ENCODE measurements at regions not wholly inside any gene's neighbourhood (a gene's known extent, or its start where the extent isn't known, plus 50 kb on each side); places are given as distances from the start of the nearest gene placed in this dataset.

- no peaks in the 10 kb centered on the region for H3K36me3 ChIP-seq (ENCODE audit: control insufficient read depth in 2 of 2, extremely low read depth in 1 of 2, insufficient read depth in 2 of 2, low read length in 2 of 2)
- no peak overlapping the region for H2AFZ ChIP-seq (ENCODE audit: control insufficient read depth, low read length)
- no peak overlapping the region for H3K4me3 ChIP-seq (ENCODE audit: control insufficient read depth in 2 of 3, extremely low read depth in 1 of 3, insufficient read depth in 2 of 3, low read depth in 1 of 3, low read length in 3 of 3)
- no peak overlapping the region for H3K4me2 ChIP-seq (ENCODE audit: control insufficient read depth, extremely low read depth, insufficient read depth, low read depth, low read length)
- no peaks in the 10 kb centered on the region for H3K79me2 ChIP-seq (ENCODE audit: control insufficient read depth, insufficient read depth, low read length)
- FAIRE-seq (no peak), DNase-seq (ENCODE audit: low read depth, low spot score) (no peak)
- dilution Hi-C loops (cut with MboI; ENCODE audit: extremely low pct_ligation_motif_present, low sequenced_read_pairs) = no loop called here
- no peak overlapping the region for H3K27ac ChIP-seq (ENCODE audit: control insufficient read depth, insufficient read depth, low read length)
- H3K9me1 ChIP-seq (ENCODE audit: control insufficient read depth, extremely low read depth, insufficient read depth, low read length) = no peaks in the 10 kb centered on the region
- no peaks in the 10 kb centered on the region for H3K4me1 ChIP-seq (ENCODE audit: control insufficient read depth, extremely low read depth, insufficient read depth, low read length)
- H3K9ac ChIP-seq (ENCODE audit: control insufficient read depth, extremely low read depth, insufficient read depth, low read length) = no peak overlapping the region
- H4K20me1 ChIP-seq (ENCODE audit: control insufficient read depth, extremely low read depth, insufficient read depth, low read length) = no peaks in the 10 kb centered on the region
- no peaks in the 10 kb centered on the region for H3K9me3 ChIP-seq (ENCODE audit: control insufficient read depth, low read depth, low read length)
- H3K27me3 ChIP-seq (ENCODE audit: control insufficient read depth, extremely low read depth, insufficient read depth, low read length) = no peaks in the 10 kb centered on the region
- TF ChIP-seq, protein P1, sequence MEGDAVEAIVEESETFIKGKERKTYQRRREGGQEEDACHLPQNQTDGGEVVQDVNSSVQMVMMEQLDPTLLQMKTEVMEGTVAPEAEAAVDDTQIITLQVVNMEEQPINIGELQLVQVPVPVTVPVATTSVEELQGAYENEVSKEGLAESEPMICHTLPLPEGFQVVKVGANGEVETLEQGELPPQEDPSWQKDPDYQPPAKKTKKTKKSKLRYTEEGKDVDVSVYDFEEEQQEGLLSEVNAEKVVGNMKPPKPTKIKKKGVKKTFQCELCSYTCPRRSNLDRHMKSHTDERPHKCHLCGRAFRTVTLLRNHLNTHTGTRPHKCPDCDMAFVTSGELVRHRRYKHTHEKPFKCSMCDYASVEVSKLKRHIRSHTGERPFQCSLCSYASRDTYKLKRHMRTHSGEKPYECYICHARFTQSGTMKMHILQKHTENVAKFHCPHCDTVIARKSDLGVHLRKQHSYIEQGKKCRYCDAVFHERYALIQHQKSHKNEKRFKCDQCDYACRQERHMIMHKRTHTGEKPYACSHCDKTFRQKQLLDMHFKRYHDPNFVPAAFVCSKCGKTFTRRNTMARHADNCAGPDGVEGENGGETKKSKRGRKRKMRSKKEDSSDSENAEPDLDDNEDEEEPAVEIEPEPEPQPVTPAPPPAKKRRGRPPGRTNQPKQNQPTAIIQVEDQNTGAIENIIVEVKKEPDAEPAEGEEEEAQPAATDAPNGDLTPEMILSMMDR (optimal IDR thresholded peaks at IDR 0.05 in 1 of 3, IDR thresholded peaks at IDR 0.05 in 1 of 3, conservative IDR thresholded peaks at IDR 0.05 in 1 of 3; ENCODE audit: extremely low read depth in 1 of 3, insufficient read depth in 2 of 3, low read length in 3 of 3) = no peak
- TF ChIP-seq EZH2 (IDR thresholded peaks at IDR 0.05; ENCODE audit: low read length) = no peak
These were observed 268.5 kb upstream of the ZSWIM2 start for GRCh38 chr2:187117483-187117882.

DNA sequence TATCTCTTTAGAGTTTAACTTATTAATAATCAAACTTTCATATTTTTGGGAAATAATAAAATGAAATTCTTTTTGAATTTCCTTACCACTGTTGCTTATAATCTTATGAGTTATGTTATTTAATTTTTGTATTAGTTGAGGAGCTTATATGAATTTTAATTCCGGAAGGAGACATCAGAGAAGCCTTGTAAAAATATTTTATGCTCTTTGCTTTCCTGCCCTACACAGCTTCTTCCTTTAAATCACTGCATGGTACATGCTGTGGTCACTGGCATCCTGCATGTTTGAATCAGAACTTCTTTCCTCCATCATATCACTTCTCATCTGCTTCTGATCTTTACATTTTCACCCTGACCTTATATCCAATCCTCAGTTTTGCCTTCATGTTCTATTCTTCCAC, 266.7 kb upstream of the ZSWIM2 start:
- no peaks in the 10 kb centered on the region for H3K36me3 ChIP-seq (ENCODE audit: control insufficient read depth in 2 of 2, extremely low read depth in 1 of 2, insufficient read depth in 2 of 2, low read length in 2 of 2)

More for the DNA sequence above, 266.7 kb upstream of the ZSWIM2 start:
- Histone ChIP-seq H3K79me2 (ENCODE audit: control insufficient read depth, insufficient read depth, low read length) (no peaks in the 10 kb centered on the region), H3K4me3 (ENCODE audit: control insufficient read depth in 2 of 3, extremely low read depth in 1 of 3, insufficient read depth in 2 of 3, low read depth in 1 of 3, low read length in 3 of 3) (no peak overlapping the region), H3K27ac (ENCODE audit: control insufficient read depth, insufficient read depth, low read length) (no peak overlapping the region), H4K20me1 (ENCODE audit: control insufficient read depth, extremely low read depth, insufficient read depth, low read length) (no peaks in the 10 kb centered on the region), H3K27me3 (ENCODE audit: control insufficient read depth, extremely low read depth, insufficient read depth, low read length) (no peaks in the 10 kb centered on the region), H2AFZ (ENCODE audit: control insufficient read depth, low read length) (no peak overlapping the region), H3K4me1 (ENCODE audit: control insufficient read depth, extremely low read depth, insufficient read depth, low read length) (no peaks in the 10 kb centered on the region), H3K9me3 (ENCODE audit: control insufficient read depth, low read depth, low read length) (no peaks in the 10 kb centered on the region), H3K4me2 (ENCODE audit: control insufficient read depth, extremely low read depth, insufficient read depth, low read depth, low read length) (no peak overlapping the region), H3K9me1 (ENCODE audit: control insufficient read depth, extremely low read depth, insufficient read depth, low read length) (no peaks in the 10 kb centered on the region), H3K9ac (ENCODE audit: control insufficient read depth, extremely low read depth, insufficient read depth, low read length) (no peak overlapping the region)
- FAIRE-seq (no peak), DNase-seq (ENCODE audit: low read depth, low spot score) (no peak)
- dilution Hi-C loops (cut with MboI; ENCODE audit: extremely low pct_ligation_motif_present, low sequenced_read_pairs) = no loop called here
- TF ChIP-seq, protein P1 (optimal IDR thresholded peaks at IDR 0.05 in 1 of 3, IDR thresholded peaks at IDR 0.05 in 1 of 3, conservative IDR thresholded peaks at IDR 0.05 in 1 of 3; ENCODE audit: extremely low read depth in 1 of 3, insufficient read depth in 2 of 3, low read length in 3 of 3) = no peak
- no peak for TF ChIP-seq EZH2 (IDR thresholded peaks at IDR 0.05; ENCODE audit: low read length)

All from keratinocyte (primary cell).